GM12878 (cell line): ENCODE measurements at regions not wholly inside any gene's neighbourhood (a gene's known extent, or its start where the extent isn't known, plus 50 kb on each side); places are given as distances from the start of the nearest gene placed in this dataset.
A peak's percentile ranks its signal among the peaks of the same experiment; 100 is the strongest.

ENCODE experiments used
- ASH2L ChIP-seq: fragments of 300-600, 200-600 bp; sonication (generic); IDR thresholded peaks from 2 replicates; pipeline ENCODE4 v1.6.1; 2017; ENCODE audit warnings: low read depth, mild to moderate bottlenecking, borderline replicate concordance
- BACH1 ChIP-seq: fragments of 450-650 bp; IDR thresholded peaks from 2 replicates; pipeline ENCODE4 v1.6.1; 2017; ENCODE audit warnings: mild to moderate bottlenecking, borderline replicate concordance
- BHLHE40 ChIP-seq, 2 experiments: fragments of 450-650 bp in 1 of 2; IDR thresholded peaks; 2 replicates each; pipeline ENCODE4 v1.6.1; 2011 to 2017; ENCODE audit warnings: low read depth in 2 of 2, borderline replicate concordance in 1 of 2, improper control_type of control experiment in 1 of 2, low read length in 1 of 2, mild to moderate bottlenecking in 1 of 2
- BRCA1 ChIP-seq: IDR thresholded peaks from 2 replicates; pipeline ENCODE4 v1.6.1; 2011; ENCODE audit warnings: low read depth, low read length, improper control_type of control experiment
- CHD4 ChIP-seq: fragments of 200-600 bp; sonication (generic); IDR thresholded peaks from 2 replicates; pipeline ENCODE4 v1.6.1; 2016; ENCODE audit warnings: mild to moderate bottlenecking
- CREB1 ChIP-seq: IDR thresholded peaks from 2 replicates; pipeline ENCODE4 v1.6.1; 2012; ENCODE audit warnings: low read depth, mild to moderate bottlenecking, inconsistent platforms
- EED ChIP-seq: sonication (generic); IDR thresholded peaks from 2 replicates; pipeline ENCODE4 v1.6.1; 2016; ENCODE audit warnings: antibody characterized with exemption, low read depth
- FOXK2 ChIP-seq: fragments of 450-650 bp; IDR thresholded peaks from 2 replicates; pipeline ENCODE4 v1.6.1; 2017; ENCODE audit warnings: mild to moderate bottlenecking, moderate library complexity
- FOXM1 ChIP-seq: IDR thresholded peaks from 2 replicates; pipeline ENCODE4 v1.6.1; 2012; ENCODE audit warnings: low read depth, mild to moderate bottlenecking, inconsistent platforms, low read length, moderate library complexity
- GABPA ChIP-seq: IDR thresholded peaks from 2 replicates; pipeline ENCODE4 v1.6.1; 2014; ENCODE audit warnings: antibody characterized with exemption, low read depth, mild to moderate bottlenecking, inconsistent platforms
- HDGF ChIP-seq: fragments of 450-650 bp; IDR thresholded peaks from 2 replicates; pipeline ENCODE4 v1.6.1; 2016; ENCODE audit warnings: antibody characterized with exemption
- IKZF2 ChIP-seq, 2 experiments: fragments of 450-650 bp; IDR thresholded peaks; 2 replicates each; pipeline ENCODE4 v1.6.1; 2017; ENCODE audit warnings: mild to moderate bottlenecking in 2 of 2, moderate library complexity in 2 of 2
- IRF4 ChIP-seq: IDR thresholded peaks from 2 replicates; pipeline ENCODE4 v1.6.1; 2011; ENCODE audit warnings: low read depth, low read length
- JUNB ChIP-seq: IDR thresholded peaks from 2 replicates; pipeline ENCODE4 v1.6.1; 2016; ENCODE audit warnings: antibody characterized with exemption, mild to moderate bottlenecking
- KAT2A ChIP-seq: conservative IDR thresholded peaks from 2 replicates; pipeline ENCODE4 v1.6.1; 2011; ENCODE audit warnings: low read depth, low read length; ENCODE audit not compliant: control insufficient read depth
- MEF2B ChIP-seq: fragments of 450-650 bp; IDR thresholded peaks from 2 replicates; pipeline ENCODE4 v1.6.1; 2018; ENCODE audit warnings: mild to moderate bottlenecking, moderate library complexity; ENCODE audit not compliant: partially characterized antibody, poor library complexity, severe bottlenecking
- NRF1 ChIP-seq: conservative IDR thresholded peaks from 2 replicates; pipeline ENCODE4 v1.6.1; 2011; ENCODE audit warnings: mild to moderate bottlenecking, low read depth, low read length, improper control_type of control experiment
- PAX5 ChIP-seq: IDR thresholded peaks from 2 replicates; pipeline ENCODE4 v1.6.1; 2011; ENCODE audit warnings: low read depth, low read length, borderline replicate concordance
- PML ChIP-seq: IDR thresholded peaks from 2 replicates; pipeline ENCODE4 v1.6.1; 2012; ENCODE audit warnings: low read length, inconsistent platforms
- RAD51 ChIP-seq: fragments of 450-650 bp; IDR thresholded peaks from 2 replicates; pipeline ENCODE4 v1.6.1; 2016; ENCODE audit warnings: moderate library complexity, mild to moderate bottlenecking, inconsistent platforms
- SMAD5 ChIP-seq: IDR thresholded peaks from 2 replicates; pipeline ENCODE4 v1.6.1; 2016; ENCODE audit warnings: antibody characterized with exemption, low read depth
- SREBF2 ChIP-seq: IDR thresholded peaks from 2 replicates; pipeline ENCODE4 v1.6.1; 2012; ENCODE audit warnings: mild to moderate bottlenecking, low read length
- TCF12 ChIP-seq: IDR thresholded peaks from 2 replicates; pipeline ENCODE4 v1.6.1; 2011; ENCODE audit warnings: low read depth, mild to moderate bottlenecking, low read length
- WRNIP1 ChIP-seq: IDR thresholded peaks from 2 replicates; pipeline ENCODE4 v1.6.1; 2011; ENCODE audit warnings: low read depth, low read length, improper control_type of control experiment, borderline replicate concordance
- YBX1 ChIP-seq: fragments of 450-650 bp; IDR thresholded peaks from 2 replicates; pipeline ENCODE4 v1.6.1; 2016; ENCODE audit warnings: antibody characterized with exemption
- YY1 ChIP-seq: IDR thresholded peaks from 2 replicates; pipeline ENCODE4 v1.6.1; 2011; ENCODE audit warnings: low read depth, mild to moderate bottlenecking, low read length
- ZNF384 ChIP-seq: IDR thresholded peaks from 2 replicates; pipeline ENCODE4 v1.6.1; 2012; ENCODE audit warnings: low read depth, mild to moderate bottlenecking, low read length, improper control_type of control experiment, borderline replicate concordance
- ZZZ3 ChIP-seq: IDR thresholded peaks from 2 replicates; pipeline ENCODE4 v1.6.1; 2011; ENCODE audit warnings: low read depth; ENCODE audit not compliant: control insufficient read depth, insufficient read length
- TF ChIP-seq, protein P1 (sequence below): fragments of 450-650 bp; IDR thresholded peaks from 2 replicates; pipeline ENCODE4 v1.6.1; 2014; ENCODE audit warnings: mild to moderate bottlenecking
- TF ChIP-seq, protein P2 (sequence below): fragments of 450-650 bp; IDR thresholded peaks from 2 replicates; pipeline ENCODE4 v1.6.1; 2018; ENCODE audit warnings: mild to moderate bottlenecking, low read depth, moderate library complexity; ENCODE audit not compliant: partially characterized antibody
- TF ChIP-seq, protein P3 (sequence below): IDR thresholded peaks from 2 replicates; pipeline ENCODE4 v1.6.1; 2012; ENCODE audit warnings: low read depth, low read length, improper control_type of control experiment

DNA sequence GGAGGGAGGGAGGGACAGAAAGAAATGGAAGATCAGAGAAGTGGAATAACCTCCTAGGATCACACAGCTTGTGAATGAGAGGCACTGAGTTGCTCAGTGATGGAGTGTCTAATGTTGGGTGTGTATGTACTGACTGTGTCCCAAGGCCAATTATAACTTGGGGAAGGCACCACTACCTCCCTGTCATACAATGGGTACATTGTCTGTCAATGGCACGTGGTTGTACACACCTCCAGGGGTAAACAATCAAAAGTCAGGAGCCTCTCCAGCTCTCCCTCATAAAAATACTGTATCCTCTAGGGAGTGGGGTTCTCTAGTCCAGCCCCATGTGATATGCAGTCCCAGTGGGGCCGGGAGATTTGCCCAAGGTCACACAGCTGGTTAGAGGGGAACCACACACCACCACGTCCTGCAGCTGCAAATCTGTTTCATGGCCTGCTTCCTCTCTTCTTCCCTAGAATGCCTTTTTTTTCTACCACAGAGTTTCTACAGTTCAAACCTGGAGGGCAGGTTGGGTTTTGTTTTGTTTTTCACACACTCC, 112.5 kb downstream of the SNX5 start (continued):
- TF ChIP-seq, protein P1, sequence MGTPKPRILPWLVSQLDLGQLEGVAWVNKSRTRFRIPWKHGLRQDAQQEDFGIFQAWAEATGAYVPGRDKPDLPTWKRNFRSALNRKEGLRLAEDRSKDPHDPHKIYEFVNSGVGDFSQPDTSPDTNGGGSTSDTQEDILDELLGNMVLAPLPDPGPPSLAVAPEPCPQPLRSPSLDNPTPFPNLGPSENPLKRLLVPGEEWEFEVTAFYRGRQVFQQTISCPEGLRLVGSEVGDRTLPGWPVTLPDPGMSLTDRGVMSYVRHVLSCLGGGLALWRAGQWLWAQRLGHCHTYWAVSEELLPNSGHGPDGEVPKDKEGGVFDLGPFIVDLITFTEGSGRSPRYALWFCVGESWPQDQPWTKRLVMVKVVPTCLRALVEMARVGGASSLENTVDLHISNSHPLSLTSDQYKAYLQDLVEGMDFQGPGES, result no peak
- TF ChIP-seq, protein P2, sequence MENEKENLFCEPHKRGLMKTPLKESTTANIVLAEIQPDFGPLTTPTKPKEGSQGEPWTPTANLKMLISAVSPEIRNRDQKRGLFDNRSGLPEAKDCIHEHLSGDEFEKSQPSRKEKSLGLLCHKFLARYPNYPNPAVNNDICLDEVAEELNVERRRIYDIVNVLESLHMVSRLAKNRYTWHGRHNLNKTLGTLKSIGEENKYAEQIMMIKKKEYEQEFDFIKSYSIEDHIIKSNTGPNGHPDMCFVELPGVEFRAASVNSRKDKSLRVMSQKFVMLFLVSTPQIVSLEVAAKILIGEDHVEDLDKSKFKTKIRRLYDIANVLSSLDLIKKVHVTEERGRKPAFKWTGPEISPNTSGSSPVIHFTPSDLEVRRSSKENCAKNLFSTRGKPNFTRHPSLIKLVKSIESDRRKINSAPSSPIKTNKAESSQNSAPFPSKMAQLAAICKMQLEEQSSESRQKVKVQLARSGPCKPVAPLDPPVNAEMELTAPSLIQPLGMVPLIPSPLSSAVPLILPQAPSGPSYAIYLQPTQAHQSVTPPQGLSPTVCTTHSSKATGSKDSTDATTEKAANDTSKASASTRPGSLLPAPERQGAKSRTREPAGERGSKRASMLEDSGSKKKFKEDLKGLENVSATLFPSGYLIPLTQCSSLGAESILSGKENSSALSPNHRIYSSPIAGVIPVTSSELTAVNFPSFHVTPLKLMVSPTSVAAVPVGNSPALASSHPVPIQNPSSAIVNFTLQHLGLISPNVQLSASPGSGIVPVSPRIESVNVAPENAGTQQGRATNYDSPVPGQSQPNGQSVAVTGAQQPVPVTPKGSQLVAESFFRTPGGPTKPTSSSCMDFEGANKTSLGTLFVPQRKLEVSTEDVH, result no peak
- TF ChIP-seq BHLHE40 (IDR thresholded peaks at IDR 0.05; ENCODE audit: borderline replicate concordance in 1 of 2, low read depth in 2 of 2, low read length in 1 of 2) (peak; percentile 70 to 81), CHD4 (no peak), SMAD5 (no peak), CREB1 (0 out of 2 replicates have a peak, but pooled peaks have one; percentile 35), GABPA (no peak), WRNIP1 (no peak), PAX5 (peak; percentile 92; the same call in 1 of the 2 replicates), PML (no peak), BACH1 (no peak), EED (peak; percentile 98), ZNF384 (peak; percentile 79; the same call in 1 of the 2 replicates), FOXK2 (no peak; the same call in 1 of the 2 replicates), SREBF2 (no peak), HDGF (no peak), BRCA1 (no peak), JUNB (peak; percentile 43), IRF4 (peak; percentile 49; the same call in 1 of the 2 replicates), KAT2A (no peak), ZZZ3 (no peak), YBX1 (no peak), YY1 (peak; percentile 45; the same call in 1 of the 2 replicates), FOXM1 (peak; percentile 85), RAD51 (peak; percentile 73), TCF12 (peak; percentile 99), ASH2L (no peak), NRF1 (no peak), IKZF2 (IDR thresholded peaks at IDR 0.05) (peak; percentile 98 to 99), MEF2B (peak; percentile 98)
- TF ChIP-seq, protein P3, sequence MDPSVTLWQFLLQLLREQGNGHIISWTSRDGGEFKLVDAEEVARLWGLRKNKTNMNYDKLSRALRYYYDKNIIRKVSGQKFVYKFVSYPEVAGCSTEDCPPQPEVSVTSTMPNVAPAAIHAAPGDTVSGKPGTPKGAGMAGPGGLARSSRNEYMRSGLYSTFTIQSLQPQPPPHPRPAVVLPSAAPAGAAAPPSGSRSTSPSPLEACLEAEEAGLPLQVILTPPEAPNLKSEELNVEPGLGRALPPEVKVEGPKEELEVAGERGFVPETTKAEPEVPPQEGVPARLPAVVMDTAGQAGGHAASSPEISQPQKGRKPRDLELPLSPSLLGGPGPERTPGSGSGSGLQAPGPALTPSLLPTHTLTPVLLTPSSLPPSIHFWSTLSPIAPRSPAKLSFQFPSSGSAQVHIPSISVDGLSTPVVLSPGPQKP, result no peak
